ENCODE measurements at regions not wholly inside any gene's neighbourhood (a gene's known extent, or its start where the extent isn't known, plus 50 kb on each side); places are given as distances from the start of the nearest gene placed in this dataset.

GRCh38 chr14:62470935-62471334 is 574.3 kb downstream of the KCNH5 start:
- Histone ChIP-seq H3K4me2 (ENCODE audit: insufficient read depth, low read length) (no peak overlapping the region), H4K20me1 (ENCODE audit: insufficient read depth, low read length) (no peaks in the 10 kb centered on the region), H3K36me3 (ENCODE audit: insufficient read depth, low read length) (no peaks in the 10 kb centered on the region), H3K27me3 (ENCODE audit: insufficient read depth, low read length, poor library complexity) (no peaks in the 10 kb centered on the region), H3K79me2 (ENCODE audit: insufficient read depth, low read length) (no peaks in the 10 kb centered on the region), H3K4me1 (ENCODE audit: insufficient read depth, low read length) (no peaks in the 10 kb centered on the region), H3K4me3 (ENCODE audit: low read depth in 1 of 2, low read length in 2 of 2) (no peak overlapping the region), H3K27ac (ENCODE audit: low read length) (no peak overlapping the region), H3K9ac (ENCODE audit: low read depth, low read length) (no peak overlapping the region), H2AFZ (ENCODE audit: low read depth, low read length) (no peak overlapping the region), H3K9me3 (ENCODE audit: insufficient read depth, low read length, severe bottlenecking) (no peaks in the 10 kb centered on the region)
- no peak for ATAC-seq (ENCODE audit: insufficient read depth, low read depth)
- TF ChIP-seq CTCF (IDR thresholded peaks at IDR 0.05; ENCODE audit: borderline replicate concordance, extremely low read depth, low read length, poor library complexity, severe bottlenecking) (no peak), EZH2 (IDR thresholded peaks at IDR 0.05; ENCODE audit: borderline replicate concordance, low read depth, low read length, severe bottlenecking) (no peak)
- DNase-seq = no peak

GRCh38 chr14:62491146-62491545 is 554.1 kb downstream of the KCNH5 start:
- ATAC-seq (ENCODE audit: insufficient read depth, low read depth) (no peak), DNase-seq (no peak)
- Histone ChIP-seq H3K9ac (ENCODE audit: low read depth, low read length) (no peak overlapping the region), H3K4me2 (ENCODE audit: insufficient read depth, low read length) (no peak overlapping the region), H3K4me3 (ENCODE audit: low read depth in 1 of 2, low read length in 2 of 2) (no peak overlapping the region), H3K36me3 (ENCODE audit: insufficient read depth, low read length) (no peaks in the 10 kb centered on the region), H3K79me2 (ENCODE audit: insufficient read depth, low read length) (no peaks in the 10 kb centered on the region), H3K27ac (ENCODE audit: low read length) (no peak overlapping the region), H2AFZ (ENCODE audit: low read depth, low read length) (no peak overlapping the region), H3K27me3 (ENCODE audit: insufficient read depth, low read length, poor library complexity) (no peaks in the 10 kb centered on the region), H4K20me1 (ENCODE audit: insufficient read depth, low read length) (no peaks in the 10 kb centered on the region), H3K4me1 (ENCODE audit: insufficient read depth, low read length) (no peaks in the 10 kb centered on the region), H3K9me3 (ENCODE audit: insufficient read depth, low read length, severe bottlenecking) (no peaks in the 10 kb centered on the region)
- TF ChIP-seq EZH2 (IDR thresholded peaks at IDR 0.05; ENCODE audit: borderline replicate concordance, low read depth, low read length, severe bottlenecking) = no peak
- no peak for TF ChIP-seq CTCF (IDR thresholded peaks at IDR 0.05; ENCODE audit: borderline replicate concordance, extremely low read depth, low read length, poor library complexity, severe bottlenecking)

- TF ChIP-seq CTCF (IDR thresholded peaks at IDR 0.05; ENCODE audit: borderline replicate concordance, extremely low read depth, low read length, poor library complexity, severe bottlenecking) (no peak), EZH2 (IDR thresholded peaks at IDR 0.05; ENCODE audit: borderline replicate concordance, low read depth, low read length, severe bottlenecking) (no peak)
- Histone ChIP-seq H3K27ac (ENCODE audit: low read length) (no peak overlapping the region), H3K9me3 (ENCODE audit: insufficient read depth, low read length, severe bottlenecking) (peaks cover 9% of the 10 kb centered on the region), H3K27me3 (ENCODE audit: insufficient read depth, low read length, poor library complexity) (no peaks in the 10 kb centered on the region), H3K4me2 (ENCODE audit: insufficient read depth, low read length) (no peak overlapping the region), H4K20me1 (ENCODE audit: insufficient read depth, low read length) (no peaks in the 10 kb centered on the region), H3K4me3 (ENCODE audit: low read depth in 1 of 2, low read length in 2 of 2) (no peak overlapping the region), H3K9ac (ENCODE audit: low read depth, low read length) (no peak overlapping the region), H3K36me3 (ENCODE audit: insufficient read depth, low read length) (no peaks in the 10 kb centered on the region), H2AFZ (ENCODE audit: low read depth, low read length) (no peak overlapping the region), H3K4me1 (ENCODE audit: insufficient read depth, low read length) (no peaks in the 10 kb centered on the region), H3K79me2 (ENCODE audit: insufficient read depth, low read length) (no peaks in the 10 kb centered on the region)
- DNase-seq (no peak), ATAC-seq (ENCODE audit: insufficient read depth, low read depth) (no peak)
Observed at GRCh38 chr14:62497708-62498107, 547.5 kb downstream of the KCNH5 start.
